Amniotic epithelial cell (primary cell): ENCODE measurements at regions not wholly inside any gene's neighbourhood (a gene's known extent, or its start where the extent isn't known, plus 50 kb on each side); places are given as distances from the start of the nearest gene placed in this dataset.
"Not testable (repeated sequence)": the region's sequence is repeated elsewhere in the genome, so short reads cannot be mapped to it uniquely, and the experiment has no call there.

Experiments used
- DNase-seq: peaks from one replicate; pipeline ENCODE4 v3.0.0-alpha.2; 2010; ENCODE audit warnings: low read depth

DNA sequence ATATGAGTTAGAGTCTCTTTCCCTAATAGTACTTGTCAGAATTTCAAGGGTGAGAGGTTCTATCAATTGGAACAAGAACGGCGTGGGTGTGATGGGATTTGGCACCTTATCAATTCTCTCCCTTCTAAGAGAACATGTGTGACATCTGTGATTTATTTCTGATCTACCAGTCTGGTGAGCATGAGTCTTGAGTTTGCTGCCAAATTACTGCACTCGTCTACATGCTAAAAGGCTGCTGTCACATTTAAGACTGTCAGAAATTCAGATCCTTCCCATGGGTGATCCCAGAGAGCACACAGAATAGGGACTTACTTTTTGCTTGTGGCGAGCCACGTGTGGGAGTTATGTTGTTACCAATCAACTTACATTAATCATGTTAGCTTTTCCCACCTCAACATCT lies 370.2 kb upstream of the SASH1 start:
- no peak for DNase-seq

DNA sequence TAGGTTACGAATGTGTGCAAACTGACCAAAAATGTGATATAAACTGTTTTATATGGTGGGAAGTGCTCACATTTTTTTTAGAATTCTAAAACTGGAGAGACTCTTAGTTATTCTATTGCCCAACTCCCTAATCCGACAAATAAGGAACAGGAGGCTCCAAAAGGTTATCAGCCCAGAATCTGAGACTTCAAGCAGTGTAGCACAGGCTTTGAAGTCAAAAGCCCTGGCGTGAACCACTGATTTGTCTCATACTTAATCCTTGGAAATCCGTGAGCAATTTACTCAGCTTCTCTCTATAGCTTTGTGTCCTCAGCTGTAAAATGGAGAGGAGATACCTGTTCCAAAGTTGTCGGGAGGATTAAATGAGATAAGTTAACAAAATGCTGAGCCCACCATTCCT lies 368.8 kb upstream of the SASH1 start:
- DNase-seq, result no peak

DNA sequence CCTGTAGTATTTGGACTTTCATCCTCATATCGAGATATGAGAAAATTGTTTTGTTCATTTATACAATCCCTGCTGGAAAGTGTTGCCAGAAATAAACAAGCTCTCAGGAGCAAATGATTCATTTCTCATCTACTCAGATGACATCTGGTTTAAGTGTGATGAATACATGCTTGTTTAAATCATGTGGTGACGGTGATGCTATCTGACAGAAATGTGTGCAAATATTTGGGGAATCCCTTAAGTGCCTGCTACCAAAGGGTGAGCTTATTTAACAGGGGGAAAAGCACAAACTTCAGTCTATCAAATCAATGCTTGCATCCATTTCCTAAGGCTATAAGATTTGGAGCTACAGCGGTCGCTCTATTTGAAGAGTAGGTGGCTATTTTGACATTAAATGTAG lies 368.3 kb upstream of the SASH1 start:
- DNase-seq, result peak; percentile 35

DNA sequence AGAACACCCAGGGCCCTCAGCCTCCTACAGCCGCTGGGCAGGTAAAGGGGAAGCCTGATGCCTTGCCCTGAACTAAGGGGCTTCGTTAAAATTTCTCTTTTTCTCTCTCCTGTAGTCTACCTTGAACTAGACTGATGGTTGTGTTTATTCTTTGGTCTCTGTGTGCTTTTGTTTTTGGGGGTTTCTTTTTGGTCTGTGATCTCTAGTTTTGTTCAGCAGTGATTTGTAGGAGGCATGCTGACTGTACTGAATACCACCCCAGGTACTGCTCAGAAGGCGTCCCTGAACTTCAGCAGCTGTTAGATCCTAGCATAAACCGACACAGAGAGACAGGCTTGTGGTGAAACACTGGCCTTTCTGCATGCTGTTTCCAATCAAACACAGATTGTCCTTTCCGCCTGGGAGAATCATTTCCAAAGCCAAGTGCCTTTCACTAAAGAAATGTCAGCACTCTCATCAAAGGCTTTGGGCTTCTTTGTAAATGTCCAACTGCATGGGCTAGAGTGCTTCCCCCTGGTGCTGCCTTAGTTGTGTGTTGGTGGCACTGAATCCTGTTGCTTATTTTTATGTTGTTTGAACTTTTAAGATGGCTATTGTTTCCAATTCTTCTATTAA lies 364.7 kb upstream of the SASH1 start:
- no peak for DNase-seq

DNA sequence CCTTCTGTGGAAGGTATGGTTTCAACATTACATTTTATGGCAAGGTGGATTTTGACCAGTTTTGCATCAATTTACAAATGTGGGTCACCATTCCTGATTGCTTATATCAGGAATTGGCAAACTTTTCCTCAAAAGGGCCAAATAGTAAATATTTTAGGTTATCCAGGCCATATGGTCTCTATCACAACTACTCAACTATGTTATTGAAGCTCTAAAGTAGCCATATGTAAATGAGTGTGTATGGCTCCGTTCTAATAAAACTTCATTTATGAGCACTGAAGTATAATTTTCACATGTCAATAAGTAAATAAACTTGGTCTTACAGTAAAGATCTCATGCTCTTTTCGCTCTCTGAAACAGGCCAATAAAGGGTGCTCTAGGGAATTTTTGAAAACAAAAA lies 362.7 kb upstream of the SASH1 start:
- DNase-seq, result no peak

DNA sequence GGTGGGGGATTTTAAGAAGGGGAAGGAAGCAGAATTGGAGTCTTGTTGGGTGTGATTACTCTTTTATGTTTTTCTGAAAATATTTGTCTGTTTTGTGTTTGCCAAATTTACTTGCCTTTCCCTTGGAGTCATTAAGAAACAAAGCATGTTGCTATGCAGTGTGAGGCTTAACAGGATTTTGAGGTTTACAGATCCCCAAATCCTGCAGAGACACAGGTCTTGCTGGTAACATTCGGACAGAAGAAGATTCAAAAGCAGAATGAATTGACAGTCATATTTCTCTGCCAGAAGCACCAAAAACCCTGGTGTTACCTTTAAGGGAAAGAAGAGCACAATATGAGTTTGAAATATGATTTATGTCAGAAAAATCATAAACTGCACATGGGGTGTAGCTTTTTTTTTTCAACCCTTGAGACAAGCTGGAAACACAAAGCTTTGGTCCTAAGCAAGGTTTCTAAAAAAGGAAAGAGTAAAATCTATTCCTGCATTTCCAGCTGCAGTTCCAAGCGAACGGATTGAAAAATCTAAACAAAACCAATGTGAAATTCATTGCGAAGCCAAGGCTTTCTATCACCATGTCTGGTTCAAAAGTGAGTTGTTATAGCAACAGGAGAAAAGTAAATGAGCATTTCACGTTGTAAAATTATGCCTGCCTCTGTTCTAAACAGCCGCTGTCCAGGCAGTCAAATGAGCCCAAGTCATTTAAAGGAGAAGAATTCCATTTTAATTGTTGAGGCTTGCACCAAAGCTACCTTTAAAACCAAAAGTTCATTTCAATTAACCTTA lies 358.9 kb upstream of the SASH1 start:
- DNase-seq, result no peak

DNA sequence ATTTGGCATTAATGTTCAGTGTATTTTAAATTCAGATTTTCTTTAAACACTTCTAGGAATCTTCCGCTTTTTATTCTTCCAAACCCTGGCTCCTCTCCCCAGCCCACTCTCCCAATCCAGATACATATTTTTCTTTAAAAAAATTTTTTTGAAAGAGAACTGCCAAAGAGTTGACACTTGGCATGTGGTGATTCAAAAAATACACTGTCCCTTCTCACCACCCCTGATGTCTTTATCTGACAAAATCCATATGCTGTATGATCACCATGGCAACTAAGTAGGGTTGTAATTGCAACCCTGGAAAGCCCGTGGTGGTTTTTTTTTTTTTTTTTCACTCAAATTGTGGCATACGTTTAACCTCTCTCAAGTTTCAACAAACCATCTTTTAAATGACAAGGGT lies 355.8 kb upstream of the SASH1 start:
- no peak for DNase-seq

DNA sequence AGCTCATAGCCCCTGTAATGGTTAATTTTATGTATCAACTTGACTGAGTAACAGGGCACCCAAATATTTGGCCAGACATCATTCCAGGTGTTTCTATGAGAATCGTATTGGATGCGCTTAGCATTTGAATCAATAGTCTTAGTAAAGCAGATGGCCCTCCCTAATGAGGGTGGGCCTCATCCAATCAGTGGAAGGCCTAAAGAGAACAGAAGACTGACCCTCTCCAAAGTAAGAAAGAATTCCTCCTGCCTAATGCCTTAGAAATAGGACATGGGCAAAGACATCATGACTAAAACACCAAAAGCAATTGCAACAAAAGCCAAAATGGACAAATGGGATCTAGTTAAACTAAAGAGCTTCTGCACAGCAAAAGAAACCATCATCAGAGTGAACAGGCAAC lies 352.5 kb upstream of the SASH1 start:
- no peak for DNase-seq

DNA sequence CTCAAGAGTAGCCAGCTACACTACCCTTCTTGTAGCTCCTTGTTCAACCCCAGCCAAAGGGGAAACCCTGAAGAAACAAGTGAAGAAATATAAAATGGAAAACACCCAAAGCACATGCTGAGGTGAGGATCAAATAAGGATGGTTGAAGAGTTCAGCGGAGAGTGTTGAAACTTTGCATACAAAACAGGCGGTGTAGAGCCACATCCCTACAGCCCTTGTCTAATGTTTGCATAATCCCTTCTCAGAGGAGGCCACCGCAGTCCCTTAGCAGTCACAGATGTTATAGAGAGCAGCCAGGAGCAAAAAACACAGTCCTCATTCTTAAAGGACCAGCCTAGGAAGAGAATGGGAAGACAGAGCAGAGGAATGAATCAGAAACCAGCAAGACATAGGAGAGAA lies 350.7 kb upstream of the SASH1 start:
- no peak for DNase-seq

DNA sequence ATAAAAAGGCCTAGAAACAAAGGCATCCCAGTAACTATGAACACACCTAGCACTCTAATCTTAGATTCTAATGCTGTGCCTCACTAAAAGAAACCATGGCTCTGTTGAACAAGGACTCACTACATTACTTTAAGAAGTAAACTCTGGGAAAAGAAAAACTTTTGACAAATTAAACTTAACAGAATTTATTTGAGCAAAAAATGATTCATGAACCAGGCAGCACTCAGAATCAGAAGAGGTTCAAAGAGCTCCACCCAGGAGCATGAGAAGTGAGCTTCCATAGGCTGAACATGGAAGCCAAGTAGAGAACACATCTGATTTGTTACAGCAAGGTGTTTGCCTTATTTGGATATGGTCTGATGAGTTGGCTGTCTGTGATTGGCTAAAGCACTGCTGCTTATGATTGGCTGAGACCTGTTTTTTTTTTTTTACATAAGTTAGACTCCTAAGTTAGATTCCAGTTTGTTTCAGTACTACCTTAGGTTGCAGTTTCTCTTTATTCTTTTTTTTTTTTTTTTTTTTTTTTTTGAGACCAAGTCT lies 343.6 kb upstream of the SASH1 start:
- DNase-seq, result peak; percentile 1

DNA sequence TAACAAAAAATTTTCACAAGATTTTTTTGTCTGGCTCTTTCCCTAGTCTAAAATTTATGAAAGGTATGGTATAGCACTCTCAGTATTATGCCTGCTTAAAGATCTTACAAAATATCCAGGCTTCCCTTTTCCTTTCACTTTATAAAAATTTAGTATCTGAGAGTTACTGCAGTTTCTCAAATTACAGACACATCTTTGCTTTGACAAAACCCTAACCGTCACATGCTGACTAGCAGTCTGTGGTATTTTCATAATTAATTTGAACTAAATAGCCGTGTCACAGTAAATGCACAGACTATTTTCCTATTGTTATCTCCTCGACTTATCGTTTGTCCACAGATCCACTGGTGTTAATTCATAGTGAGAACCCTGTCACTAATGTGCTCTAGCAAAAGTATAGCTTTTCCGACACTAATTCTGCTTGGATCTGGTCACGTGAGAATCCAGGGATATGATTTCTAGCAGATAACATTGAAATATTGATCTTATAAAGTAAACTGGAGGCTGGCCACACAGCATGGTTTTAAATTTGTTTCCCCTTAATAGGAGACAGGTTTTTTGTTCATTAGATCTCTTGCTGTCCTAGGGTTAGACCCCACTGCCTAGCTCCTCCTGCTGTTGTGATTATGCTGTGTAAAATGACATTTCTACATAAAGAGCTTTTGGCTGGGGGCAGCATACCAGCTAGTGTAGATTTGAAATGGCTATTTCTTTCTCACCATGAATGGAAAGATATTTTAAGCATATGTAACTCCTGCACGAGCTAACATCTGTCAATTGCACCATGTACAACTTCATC lies 340.6 kb upstream of the SASH1 start:
- DNase-seq, result no peak

DNA sequence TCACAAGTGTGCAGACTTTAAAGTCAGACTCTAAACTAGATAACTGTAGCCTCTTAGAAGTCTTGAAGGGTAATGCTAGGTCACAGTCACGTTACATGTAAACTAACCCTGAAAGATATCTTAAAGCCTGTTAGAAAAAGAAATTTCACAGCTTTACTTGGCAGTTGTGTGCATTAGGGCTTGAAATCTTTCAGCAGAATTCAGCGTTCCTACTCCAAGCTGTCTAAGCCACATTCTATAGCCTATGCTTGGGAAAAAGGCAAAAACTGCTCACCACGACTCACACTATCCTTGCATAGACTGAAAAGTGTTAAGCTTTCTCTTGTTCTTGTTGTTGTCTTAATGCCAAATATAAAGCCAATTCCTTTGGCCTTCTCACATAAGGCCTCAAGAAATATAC lies 338.0 kb upstream of the SASH1 start:
- no peak for DNase-seq

DNA sequence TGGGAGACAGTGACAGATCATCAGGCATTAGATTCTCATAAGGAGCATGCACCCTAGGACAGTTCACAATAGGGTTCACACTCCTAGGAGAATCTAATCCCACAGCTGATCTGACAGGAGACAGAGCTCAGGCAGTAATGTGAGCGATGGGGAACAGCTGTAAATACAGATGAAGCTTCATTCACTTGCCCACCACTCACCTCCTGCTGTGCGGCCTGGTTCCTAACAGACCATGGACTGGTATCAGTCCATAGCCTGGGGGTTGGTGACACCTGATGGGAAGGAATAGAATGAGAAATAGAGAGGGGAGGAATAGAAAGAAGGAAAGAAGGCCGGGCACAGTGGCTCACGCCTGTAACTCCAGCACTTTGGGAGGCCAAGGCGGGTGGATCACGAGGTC lies 336.8 kb upstream of the SASH1 start:
- no peak for DNase-seq

DNA sequence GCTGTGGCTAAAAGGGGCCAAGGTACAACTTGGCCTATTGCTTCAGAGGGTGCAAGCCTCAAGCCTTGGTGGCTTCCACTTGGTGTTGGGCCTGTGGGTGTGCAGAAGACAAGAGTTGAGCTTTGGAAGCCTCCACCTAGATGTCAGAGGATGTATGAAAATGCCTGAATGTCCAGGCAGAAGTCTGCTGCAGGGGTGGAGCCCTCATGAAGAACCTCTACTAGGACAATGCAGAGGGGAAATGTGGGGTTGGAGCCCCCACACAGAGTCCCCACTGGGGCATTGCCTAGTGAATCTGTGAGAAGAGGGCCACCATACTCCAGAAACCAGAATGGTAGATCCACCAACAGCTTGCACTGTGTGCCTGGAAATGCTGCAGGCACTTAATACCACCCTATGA lies 332.1 kb upstream of the SASH1 start:
- DNase-seq, result not testable (repeated sequence)

DNA sequence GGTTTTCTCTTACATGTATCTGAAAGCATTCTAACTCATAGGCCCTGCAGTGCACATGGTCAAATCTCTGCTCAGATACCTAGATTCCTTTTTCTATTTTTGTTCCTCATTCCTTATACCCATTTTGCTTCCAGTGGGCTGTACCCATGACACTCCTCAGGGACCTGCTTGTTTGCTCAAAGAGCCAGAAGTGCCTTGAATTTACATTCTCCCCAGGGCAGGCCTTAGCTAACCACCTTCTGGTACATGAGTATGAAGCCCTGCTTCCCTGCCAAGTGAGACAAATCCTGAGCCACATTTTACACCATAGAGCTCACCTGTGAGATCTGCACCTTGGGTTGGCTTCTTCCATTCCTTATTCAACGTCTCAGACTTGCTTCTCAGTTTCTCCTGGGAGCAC lies 326.6 kb upstream of the SASH1 start:
- DNase-seq, result no peak

DNA sequence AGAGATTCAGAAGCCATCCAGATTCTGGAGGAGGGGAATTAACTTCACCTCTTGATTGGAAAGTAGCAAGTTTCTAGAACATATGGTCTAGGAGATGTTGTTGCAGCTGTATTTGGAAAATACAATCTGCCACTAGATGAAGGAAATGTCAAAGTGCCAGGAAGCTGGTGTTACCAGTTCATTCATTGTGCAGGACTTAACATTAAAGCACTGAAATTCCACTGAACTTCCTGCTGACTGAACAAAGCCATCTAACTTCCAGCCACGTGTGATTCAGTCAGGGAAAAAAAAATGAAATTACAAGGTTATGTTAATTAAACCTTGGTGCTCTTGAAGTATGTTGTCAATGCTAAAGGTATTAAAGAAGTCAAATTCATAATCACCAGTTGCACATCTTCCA lies 321.5 kb upstream of the SASH1 start:
- DNase-seq, result no peak

DNA sequence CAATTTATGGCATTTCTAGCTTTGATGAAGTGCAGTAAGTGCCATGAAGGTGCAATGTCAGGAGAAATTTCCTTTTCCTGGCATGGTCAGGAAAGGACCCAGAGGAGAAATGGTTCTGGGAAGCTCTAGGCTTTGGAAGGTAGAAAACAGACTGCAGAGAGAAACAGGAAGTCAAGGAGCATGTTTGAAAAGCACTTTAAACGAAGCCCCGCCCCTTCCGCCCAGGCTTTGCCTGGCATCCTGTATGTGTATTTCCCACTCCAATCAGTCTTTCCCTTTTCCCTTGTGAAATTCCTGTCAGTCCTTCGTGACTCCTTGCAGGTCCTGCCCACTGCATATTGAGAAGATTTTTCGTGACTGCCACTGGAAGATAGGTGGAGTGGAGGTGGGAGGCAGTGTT lies 320.9 kb upstream of the SASH1 start:
- no peak for DNase-seq

DNA sequence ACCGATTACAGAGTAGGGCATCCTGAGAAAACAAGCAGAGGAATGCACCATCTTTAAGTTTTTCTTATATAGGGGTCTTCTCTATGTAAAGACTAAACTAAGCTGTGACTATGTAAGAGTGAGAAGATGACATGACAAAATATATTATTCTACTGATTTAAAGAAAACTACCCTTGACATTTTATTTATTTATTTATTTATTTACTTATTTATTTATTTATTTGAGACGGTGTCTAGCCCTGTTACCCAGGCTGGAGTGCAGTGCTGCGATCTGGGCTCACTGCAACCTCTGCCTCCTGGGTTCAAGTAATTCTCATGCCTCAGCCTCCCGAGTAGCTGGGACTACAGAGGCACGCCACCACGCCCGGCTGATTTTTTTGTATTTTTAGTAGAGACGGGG lies 320.4 kb upstream of the SASH1 start:
- not testable (repeated sequence) for DNase-seq

DNA sequence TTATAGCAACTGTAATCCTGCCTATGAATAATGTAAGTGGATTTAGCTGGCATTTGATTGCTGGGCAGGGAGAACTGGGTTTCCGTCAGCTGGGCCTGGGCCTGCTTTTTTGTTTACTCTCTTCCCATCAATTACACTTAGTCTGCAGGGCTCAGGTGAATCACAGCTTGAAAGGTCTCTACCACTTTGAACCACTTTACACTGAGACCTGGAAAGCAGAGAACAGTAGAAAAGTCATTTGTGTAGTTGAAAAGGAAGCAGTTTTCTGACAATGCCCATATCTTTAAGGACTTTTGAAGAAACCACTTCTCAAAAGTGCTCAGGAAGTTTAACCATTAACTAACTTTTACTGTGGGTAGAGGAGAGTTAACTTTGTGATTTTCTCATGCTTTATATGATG lies 315.4 kb upstream of the SASH1 start:
- DNase-seq, result no peak

DNA sequence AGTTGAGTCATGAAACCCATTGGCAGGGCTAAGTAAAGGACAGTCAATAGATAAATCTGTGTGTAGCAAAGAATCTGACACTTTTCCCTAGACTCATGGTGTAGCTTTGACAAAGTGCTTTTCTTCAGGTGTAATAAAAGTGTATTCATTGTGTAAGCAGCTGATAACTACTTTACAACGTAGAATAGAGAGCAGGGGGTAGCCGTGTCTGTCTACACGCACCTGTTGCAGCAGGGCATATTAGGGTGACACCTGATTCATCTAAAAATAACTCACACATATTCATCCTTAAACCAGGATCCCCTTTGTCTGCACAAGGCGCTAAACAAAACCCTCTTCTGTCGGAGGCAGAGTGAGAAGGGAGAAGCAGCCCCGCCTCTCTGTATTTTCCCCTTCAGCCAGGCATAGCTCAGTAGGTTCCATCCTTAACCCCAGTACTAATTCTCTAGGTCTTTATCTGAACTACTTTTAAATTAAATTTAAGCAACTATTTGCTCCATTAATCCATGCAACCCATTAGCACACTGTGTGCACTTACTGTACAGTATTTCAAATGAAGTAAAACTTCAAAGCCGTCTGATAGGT lies 306.7 kb upstream of the SASH1 start:
- no peak for DNase-seq

DNA sequence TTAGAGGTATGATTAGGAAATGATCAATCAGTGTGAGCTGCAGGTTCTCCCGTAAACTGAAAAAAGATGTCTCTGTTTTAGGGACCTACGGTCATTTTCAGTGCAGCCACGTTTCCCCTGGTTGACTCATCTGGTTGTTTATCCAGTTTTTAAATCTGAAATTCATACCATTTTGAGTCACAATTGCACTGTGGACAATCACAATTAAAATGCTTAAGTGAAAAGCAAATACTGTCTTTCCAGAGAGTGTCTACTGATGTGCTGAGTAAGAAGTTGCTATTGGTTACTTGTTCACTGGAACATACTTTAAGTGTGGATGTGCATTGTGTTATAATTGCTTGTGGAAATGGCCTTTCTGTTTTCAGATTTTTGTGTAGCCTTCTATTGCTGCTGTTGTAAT lies 305.1 kb upstream of the SASH1 start:
- no peak for DNase-seq

DNA sequence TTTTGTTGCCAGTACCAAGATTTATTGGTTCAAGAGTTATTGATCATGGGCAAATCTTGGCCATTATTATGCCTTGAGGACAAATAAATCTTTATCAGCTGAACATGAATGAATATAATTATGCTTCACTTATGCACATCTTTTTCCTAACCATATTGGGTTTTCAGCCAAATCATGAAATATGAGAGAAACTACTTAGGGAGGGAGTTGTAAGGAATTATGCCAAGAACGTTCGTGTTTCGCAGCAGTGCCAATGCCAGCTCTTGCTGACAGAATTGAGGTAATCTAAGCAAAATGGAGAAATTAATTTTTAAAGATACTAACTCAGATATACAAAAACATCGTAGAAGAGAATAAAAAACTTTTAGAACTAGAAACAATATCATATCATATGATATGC lies 301.1 kb upstream of the SASH1 start:
- DNase-seq, result no peak

DNA sequence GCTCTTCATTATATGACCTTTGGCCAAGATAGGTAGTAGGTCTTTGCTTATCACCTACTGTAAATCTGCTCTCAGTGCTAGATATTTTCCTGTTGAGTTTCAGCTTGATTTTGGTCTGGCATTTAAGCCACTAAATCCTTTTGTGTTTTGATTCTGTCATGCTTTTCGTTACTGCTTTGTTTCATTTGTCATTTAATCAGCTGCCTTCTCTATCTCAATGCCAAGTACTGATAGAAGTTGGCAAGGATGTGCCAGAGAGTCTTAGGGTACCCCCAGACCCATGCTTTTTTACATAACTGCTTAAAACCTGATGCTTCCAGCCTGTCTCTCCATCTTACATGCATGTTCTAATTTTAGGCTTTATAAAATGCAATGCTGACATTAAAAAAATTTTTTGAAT lies 300.1 kb upstream of the SASH1 start:
- DNase-seq, result no peak
